GM12864 (cell line): ENCODE measurements at regions not wholly inside any gene's neighbourhood (a gene's known extent, or its start where the extent isn't known, plus 50 kb on each side); places are given as distances from the start of the nearest gene placed in this dataset.
"Not testable (repeated sequence)": the region's sequence is repeated elsewhere in the genome, so short reads cannot be mapped to it uniquely, and the experiment has no call there.

Experiments used
- DNase-seq: peaks from one replicate; pipeline ENCODE4 v3.0.0-alpha.2; 2011; ENCODE audit warnings: low read depth
- H3K4me3 ChIP-seq: 2 replicates; pipeline ENCODE4 v1.5.1; 2011; ENCODE audit warnings: mild to moderate bottlenecking, low read depth, low read length, control low read depth
- TF ChIP-seq, protein P1 (sequence below): IDR thresholded peaks from 2 replicates; pipeline ENCODE4 v1.5.1; 2011; ENCODE audit warnings: low read depth, mild to moderate bottlenecking, moderate library complexity, low read length, control low read depth, inconsistent platforms; ENCODE audit errors: missing control alignments

DNA sequence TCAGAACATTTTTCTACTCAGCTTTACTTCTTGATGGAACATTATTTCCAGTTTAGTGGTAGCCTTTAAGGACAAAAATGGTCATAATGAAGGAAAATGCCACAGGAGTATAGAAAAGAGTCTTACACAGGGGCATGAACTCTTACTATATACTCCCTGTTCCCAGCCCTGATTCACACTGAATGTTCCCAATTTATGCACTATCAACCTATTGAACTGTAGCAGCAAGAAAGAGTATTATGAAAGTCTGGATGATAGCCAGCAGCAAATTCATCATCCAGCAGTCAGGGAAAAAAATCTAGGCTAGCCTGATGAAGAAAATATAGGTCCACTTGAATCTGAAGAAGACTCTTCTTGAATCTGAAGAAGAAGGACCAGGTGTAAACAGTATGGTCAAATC, 1170.3 kb upstream of the CHAC2 start:
- no peak overlapping the region for H3K4me3 ChIP-seq
- TF ChIP-seq, protein P1, sequence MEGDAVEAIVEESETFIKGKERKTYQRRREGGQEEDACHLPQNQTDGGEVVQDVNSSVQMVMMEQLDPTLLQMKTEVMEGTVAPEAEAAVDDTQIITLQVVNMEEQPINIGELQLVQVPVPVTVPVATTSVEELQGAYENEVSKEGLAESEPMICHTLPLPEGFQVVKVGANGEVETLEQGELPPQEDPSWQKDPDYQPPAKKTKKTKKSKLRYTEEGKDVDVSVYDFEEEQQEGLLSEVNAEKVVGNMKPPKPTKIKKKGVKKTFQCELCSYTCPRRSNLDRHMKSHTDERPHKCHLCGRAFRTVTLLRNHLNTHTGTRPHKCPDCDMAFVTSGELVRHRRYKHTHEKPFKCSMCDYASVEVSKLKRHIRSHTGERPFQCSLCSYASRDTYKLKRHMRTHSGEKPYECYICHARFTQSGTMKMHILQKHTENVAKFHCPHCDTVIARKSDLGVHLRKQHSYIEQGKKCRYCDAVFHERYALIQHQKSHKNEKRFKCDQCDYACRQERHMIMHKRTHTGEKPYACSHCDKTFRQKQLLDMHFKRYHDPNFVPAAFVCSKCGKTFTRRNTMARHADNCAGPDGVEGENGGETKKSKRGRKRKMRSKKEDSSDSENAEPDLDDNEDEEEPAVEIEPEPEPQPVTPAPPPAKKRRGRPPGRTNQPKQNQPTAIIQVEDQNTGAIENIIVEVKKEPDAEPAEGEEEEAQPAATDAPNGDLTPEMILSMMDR = no peak
- DNase-seq = no peak

- H3K4me3 ChIP-seq = no peak overlapping the region
- TF ChIP-seq, protein P1 = no peak
- no peak for DNase-seq
Observed at GRCh38 chr2:52594026-52594425, 1173.6 kb upstream of the CHAC2 start.

- H3K4me3 ChIP-seq, DNase-seq: not testable (repeated sequence)
Observed at GRCh38 chr2:52584071-52584470, 1183.5 kb upstream of the CHAC2 start.

DNA sequence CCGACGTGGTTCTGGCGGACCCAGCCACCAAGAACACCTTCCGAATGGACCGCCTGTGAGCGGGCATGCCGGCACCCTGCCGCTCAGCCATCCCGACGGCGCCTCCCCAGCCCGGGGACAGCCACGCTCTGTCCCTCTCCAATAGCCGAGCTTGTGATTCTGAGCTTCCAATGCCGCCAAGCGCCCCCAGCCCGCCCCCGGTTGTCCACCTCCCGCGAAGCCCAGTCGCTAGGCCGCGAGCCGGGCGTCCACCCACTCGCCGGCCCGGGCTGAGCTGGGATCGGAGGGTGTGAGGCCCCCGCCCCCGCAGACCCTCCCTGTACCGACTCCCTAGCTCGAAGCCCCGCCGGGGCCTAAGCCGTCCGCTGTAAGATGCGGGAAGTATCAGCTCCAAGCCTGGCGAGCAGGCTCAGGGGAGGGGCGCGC, 1195.1 kb upstream of the CHAC2 start:
- DNase-seq = no peak
- no peak overlapping the region for H3K4me3 ChIP-seq
- TF ChIP-seq, protein P1 = no peak

DNA sequence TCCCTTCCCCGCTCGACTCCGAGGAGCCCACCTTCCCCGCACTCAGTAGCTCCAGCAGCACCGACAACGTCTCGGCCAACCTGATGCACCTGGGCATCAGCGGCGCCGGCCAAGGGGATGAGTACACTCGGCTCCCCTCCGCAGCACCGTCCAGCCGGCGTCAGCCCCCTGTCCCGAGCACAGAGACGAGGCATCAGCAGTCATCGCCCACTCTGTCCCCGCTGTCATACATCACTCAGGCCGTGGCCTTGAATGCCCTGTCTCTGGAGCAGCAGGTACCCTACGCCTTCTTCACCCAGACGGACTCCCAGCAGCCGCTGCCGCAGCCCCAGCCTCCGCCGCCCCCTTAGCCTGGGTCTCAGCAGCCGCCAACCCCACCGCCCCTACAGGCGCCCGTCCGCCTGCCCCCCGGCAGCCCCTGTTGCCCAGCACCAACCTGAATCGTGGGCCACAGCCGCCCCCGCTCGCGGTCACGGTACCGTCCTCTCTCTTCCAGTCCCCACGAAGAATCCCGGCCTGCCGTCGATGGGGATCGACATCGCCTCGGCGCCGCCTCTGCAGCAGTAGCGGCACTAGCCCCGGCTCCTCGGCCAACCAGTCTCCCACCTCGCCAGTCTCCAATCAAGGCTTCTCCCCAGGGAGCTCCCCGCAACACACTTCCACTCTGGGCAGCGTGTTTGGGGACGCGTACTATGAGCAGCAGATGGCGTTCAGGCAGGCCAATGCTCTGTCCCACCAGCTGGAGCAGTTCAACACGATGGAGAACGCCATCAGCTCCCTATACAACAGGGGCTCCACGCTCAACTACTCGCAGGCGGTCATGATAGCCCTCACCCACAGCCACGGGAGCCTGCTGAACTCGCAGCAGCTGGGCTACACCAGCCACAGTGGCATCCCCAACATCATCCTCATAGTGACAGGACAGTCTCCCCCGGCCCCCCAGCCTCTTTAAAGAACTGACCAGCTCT, 1195.9 kb upstream of the CHAC2 start:
- no peak for DNase-seq
- TF ChIP-seq, protein P1 = no peak
- H3K4me3 ChIP-seq = no peak overlapping the region

GRCh38 chr2:52570716-52571115, 1196.9 kb upstream of the CHAC2 start:
- DNase-seq = no peak
- H3K4me3 ChIP-seq = no peak overlapping the region
- TF ChIP-seq, protein P1 = no peak

- TF ChIP-seq, protein P1 = no peak
- no peak for DNase-seq
- no peak overlapping the region for H3K4me3 ChIP-seq
Observed at GRCh38 chr2:52563151-52563550, 1204.5 kb upstream of the CHAC2 start.
